CD14-positive monocyte (primary cell): ENCODE measurements at regions not wholly inside any gene's neighbourhood (a gene's known extent, or its start where the extent isn't known, plus 50 kb on each side); places are given as distances from the start of the nearest gene placed in this dataset.

Experiments used
- DNase-seq, 3 donors: peaks; one replicate each; pipeline ENCODE4 v3.0.0-alpha.2; 2011 to 2022
- H2AFZ ChIP-seq: 2 replicates; pipeline ENCODE4 v1.6.0; 2012; ENCODE audit warnings: mild to moderate bottlenecking, low read depth, low read length, inconsistent platforms; ENCODE audit not compliant: insufficient read depth, poor library complexity, severe bottlenecking
- H3K27ac ChIP-seq, 2 donors: 1 replicate in 1 of 2; 2 replicates in 1 of 2; pipeline ENCODE4 v1.5.1; 2012 to 2013; ENCODE audit warnings: low read length in 2 of 2, control low read depth in 1 of 2, inconsistent platforms in 1 of 2, low read depth in 1 of 2, mild to moderate bottlenecking in 1 of 2
- H3K27me3 ChIP-seq, 2 donors: one replicate each; pipeline versions ENCODE4 v1.6.0 to v1.6.1; 2011 to 2013; ENCODE audit warnings: low read length in 2 of 2; ENCODE audit not compliant: control insufficient read depth in 2 of 2, insufficient read depth in 2 of 2
- H3K36me3 ChIP-seq, 2 donors: replicated peaks in 1 of 2; 1 replicate in 1 of 2; 2 replicates in 1 of 2; pipeline versions ENCODE4 v1.5.1 to v1.6.1; 2012 to 2013; ENCODE audit warnings: low read length in 2 of 2, control low read depth in 1 of 2, inconsistent platforms in 1 of 2, mild to moderate bottlenecking in 1 of 2; ENCODE audit not compliant: insufficient read depth in 2 of 2, control insufficient read depth in 1 of 2
- H3K4me1 ChIP-seq, 2 donors: 1 replicate in 1 of 2; 2 replicates in 1 of 2; pipeline versions ENCODE4 v1.5.1 to v1.6.1; 2012 to 2013; ENCODE audit warnings: low read length in 2 of 2, control low read depth in 1 of 2, inconsistent platforms in 1 of 2, mild to moderate bottlenecking in 1 of 2, moderate library complexity in 1 of 2; ENCODE audit not compliant: insufficient read depth in 2 of 2, control insufficient read depth in 1 of 2
- H3K4me2 ChIP-seq: replicated peaks from 2 replicates; pipeline ENCODE3; 2012; ENCODE audit warnings: low read length, moderate library complexity, mild to moderate bottlenecking; ENCODE audit not compliant: poor library complexity, severe bottlenecking; ENCODE audit errors: extremely low read depth
- H3K4me3 ChIP-seq, 3 experiments: fragments of 200-600 bp in 1 of 3; sonication (generic) in 1 of 3; replicated peaks in 1 of 3; 1 replicate in 2 of 3; 2 replicates in 1 of 3; pipeline ENCODE4 v1.5.1; 2011 to 2013; ENCODE audit warnings: low read length in 3 of 3, mild to moderate bottlenecking in 3 of 3, control low read depth in 2 of 3, low read depth in 2 of 3, inconsistent platforms in 1 of 3, moderate library complexity in 1 of 3
- H3K79me2 ChIP-seq: 2 replicates; pipeline ENCODE4 v1.6.0; 2012; ENCODE audit warnings: mild to moderate bottlenecking, control low read depth, inconsistent platforms, low read length, moderate library complexity; ENCODE audit not compliant: insufficient read depth
- H3K9ac ChIP-seq: 2 replicates; pipeline ENCODE4 v1.6.0; 2017; ENCODE audit warnings: low read length, mild to moderate bottlenecking; ENCODE audit not compliant: insufficient read depth, poor library complexity, severe bottlenecking
- H3K9me3 ChIP-seq, 2 donors: replicated peaks in 1 of 2; 1 replicate in 1 of 2; 2 replicates in 1 of 2; pipeline versions ENCODE4 v1.5.1 to v1.6.1; 2012 to 2013; ENCODE audit warnings: low read length in 2 of 2, control low read depth in 1 of 2; ENCODE audit not compliant: control insufficient read depth in 1 of 2, insufficient read depth in 1 of 2
- H4K20me1 ChIP-seq: 2 replicates; pipeline ENCODE4 v1.6.0; 2012; ENCODE audit warnings: mild to moderate bottlenecking, low read length, control low read depth, moderate library complexity; ENCODE audit not compliant: insufficient read depth
- H3K27ac Mint-ChIP-seq, 7 donors: one replicate each; pipeline ENCODE4 v1.8.0; 2020; ENCODE audit warnings: mild to moderate bottlenecking in 7 of 7, mixed read lengths in 7 of 7, moderate library complexity in 6 of 7, inconsistent platforms in 2 of 7
- H3K27me3 Mint-ChIP-seq, 3 donors: one replicate each; pipeline ENCODE4 v1.8.0; 2021 to 2022; ENCODE audit warnings: low read depth in 3 of 3, mild to moderate bottlenecking in 3 of 3, mixed read lengths in 3 of 3, moderate library complexity in 3 of 3, inconsistent platforms in 1 of 3
- H3K36me3 Mint-ChIP-seq, 2 donors: one replicate each; pipeline ENCODE4 v1.8.0; 2020; ENCODE audit warnings: mixed read lengths in 2 of 2, inconsistent platforms in 1 of 2, mild to moderate bottlenecking in 1 of 2
- H3K4me1 Mint-ChIP-seq: one replicate; pipeline ENCODE4 v1.8.0; 2020; ENCODE audit warnings: mild to moderate bottlenecking, mixed read lengths
- H3K4me3 Mint-ChIP-seq, 2 donors: one replicate each; pipeline ENCODE4 v1.8.0; 2020; ENCODE audit warnings: mild to moderate bottlenecking in 2 of 2, mixed read lengths in 2 of 2, moderate library complexity in 1 of 2
- H3K9me3 Mint-ChIP-seq, 7 donors: one replicate each; pipeline ENCODE4 v1.8.0; 2020 to 2022; ENCODE audit warnings: mixed read lengths in 7 of 7, mild to moderate bottlenecking in 6 of 7, moderate library complexity in 6 of 7, inconsistent platforms in 2 of 7
- WGBS: methylation state at CpG from one replicate; pipeline ENCODE4 v1.1.5; 2013; ENCODE audit warnings: missing lambda C conversion rate; ENCODE audit not compliant: insufficient coverage; 5-methylcytosine and 5-hydroxymethylcytosine counted together
- intact Hi-C, 2 donors: fragments of 100-400 bp; cut with micrococcal nuclease; formaldehyde crosslinking; loops; one replicate each; pipeline versions ENCODE4 v1.15.0 to v1.15.1; 2023
- TF ChIP-seq, protein P1 (sequence below): fragments of 200-600 bp; IDR thresholded peaks from one replicate; pipeline ENCODE4 v1.8.0; 2022; ENCODE audit warnings: antibody characterized with exemption, mild to moderate bottlenecking

DNA sequence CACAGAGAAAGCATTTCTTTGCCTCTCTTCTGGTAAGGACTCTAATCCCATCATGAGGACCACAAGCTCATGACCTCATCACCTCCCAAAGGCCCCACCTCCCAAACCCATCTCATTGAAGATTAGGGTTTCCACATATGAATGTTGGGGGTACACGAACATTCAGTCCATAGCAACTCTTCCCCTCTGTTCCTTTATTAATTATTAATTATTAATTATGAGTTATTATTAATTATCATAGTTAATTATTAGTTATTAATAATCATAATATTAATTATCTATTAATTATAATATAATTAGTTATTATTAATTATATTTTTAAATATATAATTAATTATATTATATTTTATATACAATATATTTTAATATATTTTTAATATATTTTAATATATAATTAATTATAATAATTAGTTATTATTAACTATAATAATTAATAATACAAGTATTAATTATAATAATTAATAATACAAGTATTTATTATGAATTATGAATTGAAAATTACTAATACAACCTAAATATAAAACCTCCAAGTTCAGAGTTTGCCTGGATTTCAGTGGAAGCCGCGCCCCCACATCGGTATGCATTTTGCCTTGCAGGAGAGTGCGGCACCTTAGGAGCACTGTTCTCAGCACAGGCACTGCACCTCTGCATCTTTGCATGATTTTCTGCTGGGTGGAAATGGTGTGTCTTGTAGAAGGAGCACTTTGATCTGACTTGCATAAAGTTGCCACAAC lies 128.0 kb upstream of the FGF3 start:
- Histone ChIP-seq H3K9ac (no peak overlapping the region), H2AFZ (no peak overlapping the region), H3K36me3 (no peaks in the 10 kb centered on the region), H3K27ac (no peak overlapping the region), H3K27me3 (no peaks in the 10 kb centered on the region), H3K4me2 (no peak overlapping the region), H4K20me1 (no peaks in the 10 kb centered on the region), H3K9me3 (peaks cover 6 to 11% of the 10 kb centered on the region in 2 donors), H3K4me1 (no peaks in the 10 kb centered on the region), H3K79me2 (no peaks in the 10 kb centered on the region), H3K4me3 (no peak overlapping the region)
- Mint-ChIP-seq H3K4me1 (no peaks in the 10 kb centered on the region), H3K36me3 (no peaks in the 10 kb centered on the region), H3K9me3 (peaks cover 0 to 7% (median 6%) of the 10 kb centered on the region in 7 donors), H3K27me3 (peaks cover 0 to 7% (median 3%) of the 10 kb centered on the region in 3 donors), H3K27ac (no peak overlapping the region), H3K4me3 (no peak overlapping the region)
- 94% methylated on average over 2 of the region's 5 CpGs for WGBS
- no peak for DNase-seq
- TF ChIP-seq, protein P1, sequence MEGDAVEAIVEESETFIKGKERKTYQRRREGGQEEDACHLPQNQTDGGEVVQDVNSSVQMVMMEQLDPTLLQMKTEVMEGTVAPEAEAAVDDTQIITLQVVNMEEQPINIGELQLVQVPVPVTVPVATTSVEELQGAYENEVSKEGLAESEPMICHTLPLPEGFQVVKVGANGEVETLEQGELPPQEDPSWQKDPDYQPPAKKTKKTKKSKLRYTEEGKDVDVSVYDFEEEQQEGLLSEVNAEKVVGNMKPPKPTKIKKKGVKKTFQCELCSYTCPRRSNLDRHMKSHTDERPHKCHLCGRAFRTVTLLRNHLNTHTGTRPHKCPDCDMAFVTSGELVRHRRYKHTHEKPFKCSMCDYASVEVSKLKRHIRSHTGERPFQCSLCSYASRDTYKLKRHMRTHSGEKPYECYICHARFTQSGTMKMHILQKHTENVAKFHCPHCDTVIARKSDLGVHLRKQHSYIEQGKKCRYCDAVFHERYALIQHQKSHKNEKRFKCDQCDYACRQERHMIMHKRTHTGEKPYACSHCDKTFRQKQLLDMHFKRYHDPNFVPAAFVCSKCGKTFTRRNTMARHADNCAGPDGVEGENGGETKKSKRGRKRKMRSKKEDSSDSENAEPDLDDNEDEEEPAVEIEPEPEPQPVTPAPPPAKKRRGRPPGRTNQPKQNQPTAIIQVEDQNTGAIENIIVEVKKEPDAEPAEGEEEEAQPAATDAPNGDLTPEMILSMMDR, result no peak
- intact Hi-C loops, result no loop called here

DNA sequence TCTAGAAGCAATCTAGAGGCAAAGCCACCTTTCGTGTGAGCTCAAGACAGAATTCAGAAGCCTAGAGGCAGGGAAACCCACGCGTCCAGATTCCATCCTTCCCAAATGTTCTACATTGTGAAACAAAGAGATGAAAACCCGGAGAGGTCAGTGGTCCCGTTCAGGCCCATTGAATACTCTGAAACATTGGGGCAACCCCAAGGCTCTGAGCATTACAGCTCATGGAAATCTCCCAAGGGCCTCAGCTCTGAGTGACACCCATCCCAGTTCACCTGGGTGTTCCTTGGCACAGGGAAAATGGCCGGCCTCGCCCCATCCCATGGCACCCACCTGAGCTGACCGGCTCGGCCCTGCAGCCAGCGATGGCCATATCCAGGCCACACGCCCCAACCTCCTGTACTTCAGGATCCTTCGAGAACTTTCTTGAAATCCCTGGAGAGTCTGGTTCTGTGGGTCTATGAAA lies 128.6 kb upstream of the FGF3 start:
- H3K4me2 ChIP-seq, result no peak overlapping the region
- no peak for DNase-seq
- intact Hi-C loops, result no loop called here
- no peak overlapping the region for H2AFZ ChIP-seq
- 80% methylated on average over 5 of the region's 12 CpGs for WGBS
- no peaks in the 10 kb centered on the region for H3K4me1 Mint-ChIP-seq
- no peak overlapping the region for H3K4me3 ChIP-seq
- no peaks in the 10 kb centered on the region for H3K36me3 ChIP-seq
- no peak overlapping the region for H3K27ac ChIP-seq
- no peaks in the 10 kb centered on the region for H3K36me3 Mint-ChIP-seq
- H3K9me3 Mint-ChIP-seq, result peaks cover 0 to 7% (median 6%) of the 10 kb centered on the region in 7 donors
- peaks cover 6 to 11% of the 10 kb centered on the region in 2 donors for H3K9me3 ChIP-seq
- H3K27ac Mint-ChIP-seq, result no peak overlapping the region
- no peak overlapping the region for H3K9ac ChIP-seq
- no peak overlapping the region for H3K4me3 Mint-ChIP-seq
- no peaks in the 10 kb centered on the region for H3K4me1 ChIP-seq
- H4K20me1 ChIP-seq, result no peaks in the 10 kb centered on the region
- H3K79me2 ChIP-seq, result no peaks in the 10 kb centered on the region
- peaks cover 0 to 5% (median 4%) of the 10 kb centered on the region in 3 donors for H3K27me3 Mint-ChIP-seq
- TF ChIP-seq, protein P1, result no peak
- H3K27me3 ChIP-seq, result no peaks in the 10 kb centered on the region
